Right lobe of liver (tissue), 6 donors: ENCODE measurements at regions not wholly inside any gene's neighbourhood (a gene's known extent, or its start where the extent isn't known, plus 50 kb on each side); places are given as distances from the start of the nearest gene placed in this dataset.

Source experiments
- ATAC-seq, 4 donors: fragments of 200-7000 bp; cut with Tn5 transposase; one replicate each; pipeline ENCODE4 v1.9.1; 2020; ENCODE audit warnings: mild to moderate bottlenecking in 4 of 4, moderate library complexity in 4 of 4
- DNase-seq, 3 donors: peaks; one replicate each; pipeline ENCODE4 v3.0.0-alpha.2; 2020
- H3K27ac ChIP-seq, 3 donors: fragments of 200-600 bp; one replicate each; pipeline ENCODE4 v1.8.0; 2022
- H3K27me3 ChIP-seq, 2 donors: fragments of 200-600 bp; one replicate each; pipeline ENCODE4 v1.8.0; 2022
- H3K36me3 ChIP-seq, 4 donors: fragments of 200-600 bp; sonication (generic) in 1 of 4; one replicate each; pipeline versions ENCODE4 v1.5.1 to v1.8.0; 2017 to 2022; ENCODE audit warnings: control low read depth in 1 of 4
- H3K4me1 ChIP-seq, 4 donors: fragments of 200-600 bp; sonication (generic) in 1 of 4; one replicate each; pipeline versions ENCODE4 v1.5.1 to v1.8.0; 2017 to 2022; ENCODE audit warnings: control low read depth in 1 of 4
- H3K4me3 ChIP-seq, 3 donors: fragments of 200-600 bp; one replicate each; pipeline ENCODE4 v1.8.0; 2022
- H3K9me3 ChIP-seq, 4 donors: fragments of 200-600 bp; sonication (generic) in 1 of 4; one replicate each; pipeline versions ENCODE4 v1.5.1 to v1.8.0; 2017 to 2022; ENCODE audit warnings: control low read depth in 1 of 4
- CTCF ChIP-seq, 4 donors: fragments of 200-600 bp in 3 of 4; fragments of 450-650 bp in 1 of 4; IDR thresholded peaks; one replicate each; pipeline versions ENCODE4 v1.5.1 to v1.8.0; 2016 to 2022; ENCODE audit warnings: antibody characterized with exemption in 4 of 4, mild to moderate bottlenecking in 2 of 4
- POLR2A ChIP-seq: fragments of 450-650 bp; IDR thresholded peaks from one replicate; pipeline ENCODE4 v1.6.1; 2017; ENCODE audit warnings: antibody characterized with exemption, mild to moderate bottlenecking
- WGBS: methylation state at CpG from one replicate; pipeline ENCODE4 v1.1.6; 2018; ENCODE audit warnings: low coverage, low lambda C conversion rate; ENCODE audit not compliant: insufficient coverage; ENCODE audit errors: missing lambda C conversion rate; 5-methylcytosine and 5-hydroxymethylcytosine counted together
- intact Hi-C, 2 donors: fragments of 100-400 bp; cut with DNase I; formaldehyde crosslinking; loops; one replicate each; pipeline versions ENCODE4 v1.11.2 to v1.14.1; 2022
- donor health status: DM: no; HTN: yes; CAD: no.
- donor health status: DM: no; HTN: no; CAD: no.
- donor health status: DM: no; HTN: no; CAD: no.
- donor health status: DM: no; HTN: yes; CAD: no.
- donor health status: DM: no; HTN: yes; CAD: no.

GRCh38 chr7:21066221-21066620 lies 279.5 kb upstream of the SP8 start:
- no peak for DNase-seq
- 78% methylated on average over 4 of the region's 4 CpGs for WGBS
- Histone ChIP-seq H3K36me3 (no peaks in the 10 kb centered on the region), H3K4me1 (peaks cover 0 to 11% (median 0%) of the 10 kb centered on the region in 4 donors), H3K9me3 (no peaks in the 10 kb centered on the region), H3K4me3 (no peak overlapping the region), H3K27me3 (no peaks in the 10 kb centered on the region), H3K27ac (no peak overlapping the region)
- intact Hi-C loops = no loop called here
- TF ChIP-seq CTCF (IDR thresholded peaks at IDR 0.05) = no peak
- no peak for TF ChIP-seq POLR2A
- ATAC-seq = no peak

DNA sequence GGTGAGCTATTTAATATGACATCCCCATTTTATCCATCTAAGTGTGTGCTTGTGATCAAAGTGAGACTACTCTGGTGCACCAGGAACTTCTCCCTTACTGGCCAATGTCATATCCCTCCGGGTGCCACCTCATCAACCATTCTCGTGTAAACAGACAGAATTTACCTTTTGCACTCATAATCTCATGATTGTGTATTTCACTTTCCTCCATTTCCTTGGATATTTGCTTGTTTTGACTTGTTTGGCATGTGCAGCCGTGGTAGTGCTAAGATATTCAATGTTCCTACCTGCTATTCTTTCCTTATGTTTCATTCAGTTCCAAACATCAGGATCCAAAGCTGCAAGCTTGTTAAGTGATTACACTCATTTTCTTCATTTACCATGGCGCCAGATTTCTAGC lies 280.5 kb upstream of the SP8 start:
- H3K9me3 ChIP-seq = no peaks in the 10 kb centered on the region
- ATAC-seq (no peak), DNase-seq (no peak)
- H3K27ac ChIP-seq = no peak overlapping the region
- H3K4me3 ChIP-seq = no peak overlapping the region
- TF ChIP-seq POLR2A (no peak), CTCF (IDR thresholded peaks at IDR 0.05) (no peak)
- 72% methylated on average over 4 of the region's 4 CpGs for WGBS
- intact Hi-C loops = no loop called here
- no peaks in the 10 kb centered on the region for H3K27me3 ChIP-seq
- H3K4me1 ChIP-seq = peaks cover 0 to 11% (median 0%) of the 10 kb centered on the region in 4 donors
- no peaks in the 10 kb centered on the region for H3K36me3 ChIP-seq

DNA sequence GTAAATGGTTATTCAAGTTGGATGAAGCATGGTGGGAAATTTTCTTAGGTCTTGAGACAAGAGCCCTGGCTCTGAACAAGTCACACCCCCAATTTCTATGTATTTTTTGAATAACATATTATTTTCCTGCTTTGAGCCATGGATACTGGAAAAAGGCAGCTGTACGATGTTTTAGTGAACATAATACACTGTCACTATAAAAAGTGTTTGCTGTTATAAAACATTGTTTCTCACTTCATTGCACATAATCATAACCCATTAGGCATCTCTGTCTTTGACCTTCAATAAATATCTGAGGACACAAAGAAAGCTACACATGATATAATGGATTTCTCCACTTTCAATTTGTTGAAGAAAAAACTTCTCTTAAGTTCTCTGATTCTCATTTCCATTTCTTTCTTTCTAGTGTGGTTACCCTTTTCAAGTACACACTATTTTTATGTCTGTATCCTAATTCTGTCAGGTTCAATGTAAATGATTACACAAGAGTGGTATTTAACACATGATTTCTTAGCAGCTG lies 283.9 kb upstream of the SP8 start:
- H3K36me3 ChIP-seq = no peaks in the 10 kb centered on the region
- H3K9me3 ChIP-seq = no peaks in the 10 kb centered on the region
- H3K27me3 ChIP-seq = no peaks in the 10 kb centered on the region
- no peak for TF ChIP-seq POLR2A
- TF ChIP-seq CTCF (IDR thresholded peaks at IDR 0.05) = no peak
- ATAC-seq = no peak
- H3K4me1 ChIP-seq = no peaks in the 10 kb centered on the region
- intact Hi-C loops = no loop called here
- no peak overlapping the region for H3K4me3 ChIP-seq
- no peak for DNase-seq
- WGBS = 88% methylated on average over 1 of the region's 1 CpG
- no peak overlapping the region for H3K27ac ChIP-seq

DNA sequence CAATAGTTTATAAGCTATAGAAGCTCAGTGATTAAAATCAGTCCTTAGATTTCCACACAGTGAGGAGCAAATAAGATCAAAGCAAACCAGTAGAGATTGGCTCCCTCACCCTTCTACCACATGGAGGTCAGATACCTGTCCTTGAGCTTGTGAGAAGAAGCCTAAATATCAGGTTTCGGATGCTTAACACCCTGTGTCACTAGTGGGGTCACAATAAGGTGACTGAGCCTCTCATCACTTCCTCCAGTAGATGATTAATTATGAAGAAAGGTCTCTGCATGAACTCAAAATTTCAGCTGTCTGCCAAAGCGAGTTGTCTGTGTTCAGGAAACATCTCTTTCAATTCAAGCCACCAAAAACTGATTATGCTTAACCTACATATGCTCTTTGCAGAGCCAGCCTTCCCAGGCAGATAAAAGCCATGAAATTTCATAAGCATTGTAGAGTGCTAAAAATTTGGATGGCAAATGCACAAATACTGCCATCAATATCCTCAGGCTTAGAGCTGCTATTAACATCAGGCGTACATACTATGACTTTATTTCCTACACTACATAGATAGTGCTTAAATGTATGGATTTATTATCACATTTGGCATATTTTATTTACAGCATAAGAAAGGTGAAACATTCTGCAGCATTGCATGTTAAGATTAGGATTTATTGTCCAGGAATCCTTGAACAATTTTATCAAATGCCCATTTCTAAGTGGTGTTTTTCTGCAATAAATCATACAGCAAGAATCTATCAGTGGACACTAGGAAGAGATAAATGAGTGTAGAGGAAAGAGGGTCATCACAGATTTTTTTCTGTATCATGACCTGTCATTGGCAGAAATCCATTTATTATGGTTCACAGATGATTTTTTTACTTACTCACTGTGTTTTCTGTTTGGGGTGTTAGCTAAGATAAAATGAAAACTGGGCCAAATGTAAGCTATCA lies 285.1 kb upstream of the SP8 start:
- no peak for TF ChIP-seq CTCF (IDR thresholded peaks at IDR 0.05)
- DNase-seq (no peak), ATAC-seq (no peak)
- Histone ChIP-seq H3K36me3 (no peaks in the 10 kb centered on the region), H3K27ac (no peak overlapping the region), H3K9me3 (no peaks in the 10 kb centered on the region), H3K4me3 (no peak overlapping the region), H3K27me3 (no peaks in the 10 kb centered on the region), H3K4me1 (no peaks in the 10 kb centered on the region)
- 33% methylated on average over 3 of the region's 3 CpGs for WGBS
- intact Hi-C loops = no loop called here
